ENCODE measurements at regions not wholly inside any gene's neighbourhood (a gene's known extent, or its start where the extent isn't known, plus 50 kb on each side); places are given as distances from the start of the nearest gene placed in this dataset.

DNA sequence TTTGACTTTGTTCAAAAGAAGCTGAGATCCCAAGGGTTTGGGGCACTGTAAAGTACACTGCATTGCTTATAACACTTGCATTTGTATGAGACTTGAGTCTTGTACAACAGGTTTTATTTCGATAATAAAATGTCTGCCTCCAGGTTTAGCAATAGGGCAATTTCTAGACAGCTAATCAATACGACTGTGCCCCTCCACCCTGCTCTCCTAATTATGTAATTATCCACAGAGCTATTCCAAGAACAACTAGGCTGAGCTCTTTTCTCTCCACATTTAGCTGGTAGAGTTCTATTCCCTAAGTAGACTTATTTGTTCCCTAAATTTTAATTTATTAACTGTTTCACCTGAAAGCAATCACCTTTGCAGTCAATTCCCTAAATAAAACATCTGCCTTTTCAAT, 52.9 kb upstream of the LINC00305 start:
- TF ChIP-seq, protein P1, sequence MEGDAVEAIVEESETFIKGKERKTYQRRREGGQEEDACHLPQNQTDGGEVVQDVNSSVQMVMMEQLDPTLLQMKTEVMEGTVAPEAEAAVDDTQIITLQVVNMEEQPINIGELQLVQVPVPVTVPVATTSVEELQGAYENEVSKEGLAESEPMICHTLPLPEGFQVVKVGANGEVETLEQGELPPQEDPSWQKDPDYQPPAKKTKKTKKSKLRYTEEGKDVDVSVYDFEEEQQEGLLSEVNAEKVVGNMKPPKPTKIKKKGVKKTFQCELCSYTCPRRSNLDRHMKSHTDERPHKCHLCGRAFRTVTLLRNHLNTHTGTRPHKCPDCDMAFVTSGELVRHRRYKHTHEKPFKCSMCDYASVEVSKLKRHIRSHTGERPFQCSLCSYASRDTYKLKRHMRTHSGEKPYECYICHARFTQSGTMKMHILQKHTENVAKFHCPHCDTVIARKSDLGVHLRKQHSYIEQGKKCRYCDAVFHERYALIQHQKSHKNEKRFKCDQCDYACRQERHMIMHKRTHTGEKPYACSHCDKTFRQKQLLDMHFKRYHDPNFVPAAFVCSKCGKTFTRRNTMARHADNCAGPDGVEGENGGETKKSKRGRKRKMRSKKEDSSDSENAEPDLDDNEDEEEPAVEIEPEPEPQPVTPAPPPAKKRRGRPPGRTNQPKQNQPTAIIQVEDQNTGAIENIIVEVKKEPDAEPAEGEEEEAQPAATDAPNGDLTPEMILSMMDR (IDR thresholded peaks at IDR 0.05; ENCODE audit: low read depth, low read length): no peak
- no peak for TF ChIP-seq EZH2phosphoT487 (IDR thresholded peaks at IDR 0.05; ENCODE audit: low read depth)

Data from OCI-LY3 (cell line).